GM20000 (cell line): ENCODE measurements at regions not wholly inside any gene's neighbourhood (a gene's known extent, or its start where the extent isn't known, plus 50 kb on each side); places are given as distances from the start of the nearest gene placed in this dataset.

ENCODE experiments used
- DNase-seq: peaks from one replicate; pipeline ENCODE4 v3.0.0; 2012; ENCODE audit warnings: low spot score
- CTCF ChIP-seq: IDR thresholded peaks from 2 replicates; pipeline ENCODE4 v1.5.1; 2012; ENCODE audit warnings: mild to moderate bottlenecking, control low read depth; ENCODE audit errors: extremely low read depth, missing control alignments

GRCh38 chr6:84910906-84911607 is 146.7 kb upstream of the TBX18 start:
- no peak for TF ChIP-seq CTCF
- no peak for DNase-seq

GRCh38 chr6:84908304-84908904 is 144.0 kb upstream of the TBX18 start:
- DNase-seq, result no peak

GRCh38 chr6:84906514-84906913 is 142.1 kb upstream of the TBX18 start:
- DNase-seq, result no peak
- TF ChIP-seq CTCF, result no peak

More at GRCh38 chr6:84908304-84908904, 144.0 kb upstream of the TBX18 start:
- TF ChIP-seq CTCF, result no peak

GRCh38 chr6:84905823-84906222 is 141.4 kb upstream of the TBX18 start:
- no peak for DNase-seq
- TF ChIP-seq CTCF, result no peak

GRCh38 chr6:84902354-84902928 is 138.0 kb upstream of the TBX18 start:
- no peak for TF ChIP-seq CTCF
- DNase-seq, result no peak

GRCh38 chr6:84897988-84898594 is 133.7 kb upstream of the TBX18 start:
- TF ChIP-seq CTCF, result no peak
- DNase-seq, result no peak

- DNase-seq, result no peak
- TF ChIP-seq CTCF, result no peak
These were observed 132.6 kb upstream of the TBX18 start for GRCh38 chr6:84897011-84897410.
